Right ventricle myocardium superior (tissue), 1 donor: ENCODE measurements at regions not wholly inside any gene's neighbourhood (a gene's known extent, or its start where the extent isn't known, plus 50 kb on each side); places are given as distances from the start of the nearest gene placed in this dataset.
"Not testable (repeated sequence)": the region's sequence is repeated elsewhere in the genome, so short reads cannot be mapped to it uniquely, and the experiment has no call there.

Experiments
- ATAC-seq: fragments of 200-7000 bp; cut with Tn5 transposase; one replicate; pipeline ENCODE4 v1.9.1; 2020; ENCODE audit warnings: mild to moderate bottlenecking; ENCODE audit not compliant: poor library complexity
- DNase-seq: peaks from one replicate; pipeline ENCODE4 v3.0.0-alpha.2; 2020
- intact Hi-C: fragments of 100-400 bp; cut with DNase I; formaldehyde crosslinking; loops from one replicate; pipeline ENCODE4 v1.11.2; 2022
- donor health status: DM: no; HTN: yes; CAD: no; lungs with severe emphysema.

- ATAC-seq, result no peak
- DNase-seq, result no peak
- intact Hi-C loops, result no loop called here
Measured at GRCh38 chr13:105907319-105908019, 628.0 kb downstream of the EFNB2 start.

GRCh38 chr13:105906746-105907145 lies 628.7 kb downstream of the EFNB2 start:
- intact Hi-C loops, result no loop called here

GRCh38 chr13:105904034-105904742 lies 631.3 kb downstream of the EFNB2 start:
- intact Hi-C loops, result no loop called here
- ATAC-seq (no peak), DNase-seq (no peak)

More at GRCh38 chr13:105906746-105907145, 628.7 kb downstream of the EFNB2 start:
- DNase-seq, result no peak
- no peak for ATAC-seq

GRCh38 chr13:105902396-105902795 lies 633.1 kb downstream of the EFNB2 start:
- intact Hi-C loops, result no loop called here
- no peak for DNase-seq
- no peak for ATAC-seq

DNA sequence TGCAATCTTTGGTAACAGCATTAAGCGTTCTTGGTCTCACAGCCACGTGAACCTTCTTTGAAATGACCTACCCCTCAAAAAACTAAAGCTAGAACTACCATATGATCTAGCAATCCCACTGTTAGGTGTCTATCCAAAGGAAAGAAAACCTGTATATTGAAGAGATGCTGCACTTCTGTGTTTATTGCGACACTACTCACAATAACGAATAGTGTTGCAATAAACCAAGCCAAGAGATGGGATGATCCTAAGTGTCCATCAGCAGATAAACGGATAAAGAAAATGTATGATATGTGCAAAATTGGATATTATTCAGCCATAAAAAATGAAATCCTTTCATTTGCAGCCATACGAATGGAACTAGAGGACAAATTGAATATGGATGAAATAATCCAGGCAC lies 637.9 kb downstream of the EFNB2 start:
- ATAC-seq, result no peak
- no peak for DNase-seq
- intact Hi-C loops, result no loop called here

GRCh38 chr13:105894697-105895096 lies 640.8 kb downstream of the EFNB2 start:
- intact Hi-C loops, result no loop called here
- DNase-seq, result no peak
- no peak for ATAC-seq

- ATAC-seq, result no peak
- DNase-seq, result no peak
- intact Hi-C loops, result no loop called here
Measured at GRCh38 chr13:105890509-105890908, 645.0 kb downstream of the EFNB2 start.

- intact Hi-C loops, result no loop called here
- ATAC-seq (no peak), DNase-seq (no peak)
Measured at GRCh38 chr13:105878119-105878700, 657.3 kb downstream of the EFNB2 start.

DNA sequence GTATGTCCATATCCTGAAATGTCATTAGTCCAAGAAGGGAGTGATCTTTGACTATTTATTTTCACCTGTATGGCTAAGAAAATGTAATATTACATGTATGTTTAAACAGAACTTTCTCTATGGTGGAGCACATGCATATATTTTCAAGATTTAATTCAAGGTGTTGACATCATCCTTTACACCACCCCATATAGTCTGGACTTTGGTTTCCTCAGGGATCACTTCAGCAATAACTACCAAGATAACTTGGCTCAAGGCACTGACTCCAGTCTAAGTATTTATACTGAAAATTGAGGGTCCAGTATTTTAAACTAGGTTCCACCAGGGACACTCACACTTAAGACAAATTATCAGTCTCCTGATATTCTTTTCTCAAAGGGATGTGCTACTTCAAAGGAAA lies 660.6 kb downstream of the EFNB2 start:
- DNase-seq (no peak), ATAC-seq (no peak)
- intact Hi-C loops, result no loop called here

- DNase-seq, result no peak
- no peak for ATAC-seq
- intact Hi-C loops, result no loop called here
Measured at GRCh38 chr13:105871768-105872167, 663.7 kb downstream of the EFNB2 start.

DNA sequence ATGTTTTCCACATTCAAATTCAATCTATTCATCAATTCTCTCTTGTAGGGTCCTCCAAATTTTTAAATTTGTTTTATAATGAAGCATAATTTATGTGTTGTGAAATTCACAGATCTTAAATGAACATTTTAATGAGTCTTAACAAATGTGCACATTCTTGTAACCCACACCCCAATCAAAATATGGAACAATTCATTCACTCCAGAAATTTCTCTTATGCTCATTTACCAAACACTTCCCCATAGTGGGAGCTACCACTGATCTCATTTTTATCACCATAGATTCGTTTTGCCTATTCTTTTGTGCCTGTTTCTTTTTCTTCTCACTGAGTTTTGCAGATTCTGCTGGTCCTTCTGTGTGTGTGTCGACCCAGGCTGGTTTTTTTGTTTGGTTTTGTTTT lies 664.1 kb downstream of the EFNB2 start:
- intact Hi-C loops, result no loop called here

DNA sequence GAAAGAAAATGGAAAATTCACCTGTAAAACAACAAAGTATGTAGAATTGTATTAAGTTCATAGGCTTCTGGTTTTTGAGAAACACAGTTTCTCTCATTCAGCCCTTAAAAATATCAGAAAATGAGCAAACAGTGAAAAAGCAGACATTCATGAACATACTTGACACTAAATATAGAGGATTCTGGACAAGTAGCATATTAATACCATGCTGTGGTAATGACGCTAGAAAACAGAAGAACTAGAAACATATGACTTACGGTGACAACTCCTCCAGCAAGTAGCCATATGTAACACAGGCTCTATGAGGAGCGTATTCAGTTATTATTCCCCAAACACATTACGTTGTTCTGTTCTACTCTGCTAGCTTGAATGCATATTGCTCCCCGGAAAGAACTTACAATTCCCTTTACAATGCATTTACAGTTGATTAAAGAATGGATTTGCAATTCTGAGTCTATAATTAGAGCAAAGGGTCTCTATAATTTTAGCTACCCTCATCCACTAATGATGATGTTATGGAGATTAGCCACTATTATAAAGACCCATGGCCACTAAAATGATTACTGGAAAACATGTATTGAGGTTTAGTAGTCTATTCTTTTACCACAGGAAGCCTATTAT lies 672.1 kb downstream of the EFNB2 start:
- intact Hi-C loops, result no loop called here
- DNase-seq (no peak), ATAC-seq (no peak)

More for the DNA sequence above, 664.1 kb downstream of the EFNB2 start:
- DNase-seq (no peak), ATAC-seq (no peak)

- intact Hi-C loops, result no loop called here
- DNase-seq (no peak), ATAC-seq (no peak)
Measured at GRCh38 chr13:105848494-105848893, 687.0 kb downstream of the EFNB2 start.

DNA sequence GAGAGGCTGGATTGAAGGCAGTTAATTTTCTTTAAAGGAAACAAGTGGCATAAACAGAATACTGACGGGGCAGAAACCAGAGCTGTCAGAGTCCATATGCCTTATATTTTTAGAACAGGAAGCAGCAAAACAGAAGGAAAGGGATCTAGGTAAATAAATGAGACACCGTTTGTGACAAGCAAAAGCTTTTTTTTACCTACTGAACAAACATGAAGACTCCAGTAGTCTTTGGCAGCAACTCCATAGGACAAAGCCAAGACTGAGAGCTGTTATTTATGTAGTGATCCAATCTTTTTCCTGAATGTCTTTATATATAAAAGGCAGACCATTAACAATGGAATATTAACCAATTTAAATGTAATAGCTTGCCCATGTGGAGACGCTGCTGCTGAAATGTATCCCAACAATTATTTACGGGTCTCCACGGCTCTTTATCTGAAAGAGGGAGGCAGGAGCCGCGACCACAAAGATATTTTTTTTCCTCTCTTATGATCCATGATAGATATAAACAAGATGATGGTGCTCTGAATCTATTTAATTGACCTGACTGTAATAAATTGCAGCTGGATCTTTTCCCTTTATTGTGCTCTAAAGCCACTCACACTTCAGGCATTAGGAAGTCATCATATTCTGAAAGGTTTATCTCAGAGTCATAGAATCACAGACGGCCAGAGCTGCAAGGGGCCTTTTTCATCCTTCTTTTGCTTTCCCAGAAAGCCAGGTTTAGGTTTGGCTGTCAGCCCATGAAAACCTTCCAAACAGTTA lies 687.8 kb downstream of the EFNB2 start:
- ATAC-seq, result no peak
- no peak for DNase-seq
- intact Hi-C loops, result no loop called here

GRCh38 chr13:105846923-105847322 lies 688.5 kb downstream of the EFNB2 start:
- no peak for ATAC-seq
- intact Hi-C loops, result no loop called here
- no peak for DNase-seq

DNA sequence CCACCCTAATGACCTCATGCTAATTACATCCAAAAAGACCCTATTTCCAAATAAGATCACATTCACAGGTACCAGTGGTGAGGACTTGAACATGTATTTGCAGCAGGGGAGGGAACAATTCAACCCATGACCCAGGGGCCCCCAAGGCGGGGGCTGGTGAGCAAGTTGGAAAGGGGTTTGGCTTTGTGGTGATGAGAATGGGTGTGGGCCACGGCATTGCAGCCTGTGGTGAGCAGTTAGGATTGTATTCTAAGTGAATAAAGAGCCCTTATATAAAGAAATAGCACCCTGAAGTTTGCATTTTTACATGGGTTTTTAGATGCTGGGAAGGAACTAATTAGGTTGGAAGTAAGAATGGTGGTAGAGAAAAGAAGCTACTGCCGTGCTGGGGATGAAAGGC lies 694.2 kb downstream of the EFNB2 start:
- intact Hi-C loops, result no loop called here
- DNase-seq (no peak), ATAC-seq (no peak)

- DNase-seq, result no peak
- no peak for ATAC-seq
- intact Hi-C loops, result no loop called here
Measured at GRCh38 chr13:105838231-105838630, 697.2 kb downstream of the EFNB2 start.

DNA sequence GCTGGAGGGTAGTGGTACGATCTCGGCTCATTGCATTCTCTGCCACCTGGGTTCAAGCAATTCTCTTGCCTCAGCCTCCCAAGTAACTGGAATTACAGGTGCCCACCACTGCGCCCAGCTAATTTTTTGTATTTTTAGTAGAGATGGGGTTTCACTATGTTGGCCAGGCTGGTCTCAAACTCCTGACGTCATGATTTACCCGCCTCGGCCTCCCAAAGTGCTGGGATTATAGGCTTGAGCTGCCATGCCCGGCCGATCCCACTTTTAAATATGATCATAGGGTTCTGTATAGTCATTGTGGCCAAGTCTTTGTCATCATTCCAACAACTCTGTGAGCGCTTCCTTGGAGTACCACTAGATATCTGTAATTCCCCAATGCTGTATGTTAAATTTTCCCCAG lies 698.2 kb downstream of the EFNB2 start:
- DNase-seq, ATAC-seq, intact Hi-C loops: not testable (repeated sequence)

- no peak for ATAC-seq
- DNase-seq, result no peak
- intact Hi-C loops, result no loop called here
Measured at GRCh38 chr13:105830821-105831220, 704.6 kb downstream of the EFNB2 start.
